Right renal cortex interstitium (tissue), 3 donors: ENCODE measurements at regions not wholly inside any gene's neighbourhood (a gene's known extent, or its start where the extent isn't known, plus 50 kb on each side); places are given as distances from the start of the nearest gene placed in this dataset.

Experiments
- DNase-seq, 3 donors: peaks; one replicate each; pipeline ENCODE4 v3.0.0-alpha.2; 2013; ENCODE audit warnings: low read depth in 3 of 3, low spot score in 2 of 3

GRCh38 chr21:20946701-20947100, 51.5 kb upstream of the NCAM2 start:
- DNase-seq, result no peak
